Muscle layer of duodenum (tissue), 2 donors: ENCODE measurements at regions not wholly inside any gene's neighbourhood (a gene's known extent, or its start where the extent isn't known, plus 50 kb on each side); places are given as distances from the start of the nearest gene placed in this dataset.

Source experiments
- H3K27ac ChIP-seq: one replicate; pipeline ENCODE4 v1.7.0; 2013; ENCODE audit warnings: mild to moderate bottlenecking, low read length
- H3K27me3 ChIP-seq: one replicate; pipeline ENCODE4 v1.7.0; 2013; ENCODE audit warnings: low read depth, mild to moderate bottlenecking, control low read depth, low read length
- H3K36me3 ChIP-seq, 2 donors: one replicate each; pipeline ENCODE4 v1.7.0; 2013; ENCODE audit warnings: low read length in 2 of 2, control low read depth in 1 of 2, mild to moderate bottlenecking in 1 of 2; ENCODE audit not compliant: insufficient read depth in 2 of 2, control insufficient read depth in 1 of 2
- H3K4me1 ChIP-seq, 2 donors: one replicate each; pipeline ENCODE4 v1.7.0; 2013; ENCODE audit warnings: low read length in 2 of 2, mild to moderate bottlenecking in 2 of 2, control low read depth in 1 of 2, moderate library complexity in 1 of 2; ENCODE audit not compliant: insufficient read depth in 2 of 2, control insufficient read depth in 1 of 2
- H3K4me3 ChIP-seq, 2 donors: one replicate each; pipeline ENCODE4 v1.7.0; 2013; ENCODE audit warnings: low read length in 2 of 2, low read depth in 1 of 2, mild to moderate bottlenecking in 1 of 2
- H3K9me3 ChIP-seq, 2 donors: one replicate each; pipeline ENCODE4 v1.7.0; 2013; ENCODE audit warnings: low read length in 2 of 2, control low read depth in 1 of 2, mild to moderate bottlenecking in 1 of 2; ENCODE audit not compliant: control insufficient read depth in 1 of 2
- donor health status: healthy.

DNA sequence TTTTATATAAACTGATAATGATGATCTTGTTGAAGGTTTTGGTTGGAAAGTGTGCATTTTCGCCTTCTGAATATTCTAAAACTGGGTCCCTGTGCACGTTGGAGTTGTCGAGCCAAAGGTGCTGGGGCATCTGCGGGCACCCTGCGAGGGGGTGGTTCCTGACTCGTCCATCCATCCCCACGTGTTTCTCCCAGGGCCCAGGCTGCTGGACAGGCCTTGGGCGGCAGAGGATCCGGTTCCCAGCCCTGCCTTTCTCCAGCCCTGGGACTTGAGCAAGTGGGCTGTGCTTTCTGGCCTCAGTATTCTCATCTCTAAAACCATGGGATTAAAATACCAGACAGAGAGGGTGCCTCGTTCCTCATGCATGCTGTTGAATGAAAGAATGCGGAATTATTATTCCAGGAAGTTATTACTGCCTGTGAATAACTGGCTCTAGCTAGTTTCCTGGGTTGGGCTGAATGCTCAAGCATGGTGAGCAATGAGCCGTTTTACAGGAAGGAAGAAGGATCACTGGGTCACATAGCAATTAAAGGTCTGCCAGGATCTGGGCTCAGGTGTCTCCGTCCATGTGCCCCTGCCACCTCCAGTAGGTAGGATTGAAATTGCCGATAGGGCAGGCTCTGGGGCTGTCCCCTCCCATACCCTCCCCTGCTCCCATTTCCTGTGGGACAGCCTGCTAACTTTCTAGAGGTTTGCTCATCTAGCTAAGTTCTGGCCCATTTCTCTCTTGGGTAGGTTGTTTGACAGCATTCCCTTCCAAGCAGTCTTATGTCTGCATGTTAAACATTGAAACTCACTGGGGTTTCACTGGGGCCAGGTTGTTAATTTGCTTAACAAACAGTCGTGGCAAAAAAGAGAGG lies 77.2 kb upstream of the HS6ST1 start:
- no peaks in the 10 kb centered on the region for H3K36me3 ChIP-seq
- H3K4me3 ChIP-seq = no peak overlapping the region
- H3K4me1 ChIP-seq = no peaks in the 10 kb centered on the region
- no peak overlapping the region for H3K27ac ChIP-seq
- no peaks in the 10 kb centered on the region for H3K27me3 ChIP-seq
- no peaks in the 10 kb centered on the region for H3K9me3 ChIP-seq

DNA sequence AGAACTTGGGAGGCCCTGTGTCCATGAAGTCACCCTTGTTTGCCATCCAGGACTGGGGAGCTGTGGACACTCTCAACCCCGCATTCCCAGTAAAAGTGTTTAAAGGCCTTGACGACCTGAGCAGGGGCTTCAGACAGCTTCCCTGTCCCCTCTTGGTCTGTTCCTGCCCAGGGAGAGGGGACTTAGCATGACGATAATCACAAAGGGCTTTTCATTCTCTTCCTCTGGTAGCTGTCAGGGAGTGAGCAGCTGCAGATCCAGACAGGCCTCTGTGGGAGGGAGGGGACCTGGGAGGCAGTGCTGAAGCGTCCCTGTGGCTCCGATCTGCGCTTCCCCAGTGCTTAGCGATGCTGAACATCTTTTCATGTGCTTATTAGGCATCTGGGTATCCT lies 77.8 kb upstream of the HS6ST1 start:
- Histone ChIP-seq H3K9me3 (no peaks in the 10 kb centered on the region), H3K36me3 (no peaks in the 10 kb centered on the region), H3K4me3 (no peak overlapping the region), H3K27me3 (no peaks in the 10 kb centered on the region), H3K27ac (no peak overlapping the region), H3K4me1 (no peaks in the 10 kb centered on the region)

DNA sequence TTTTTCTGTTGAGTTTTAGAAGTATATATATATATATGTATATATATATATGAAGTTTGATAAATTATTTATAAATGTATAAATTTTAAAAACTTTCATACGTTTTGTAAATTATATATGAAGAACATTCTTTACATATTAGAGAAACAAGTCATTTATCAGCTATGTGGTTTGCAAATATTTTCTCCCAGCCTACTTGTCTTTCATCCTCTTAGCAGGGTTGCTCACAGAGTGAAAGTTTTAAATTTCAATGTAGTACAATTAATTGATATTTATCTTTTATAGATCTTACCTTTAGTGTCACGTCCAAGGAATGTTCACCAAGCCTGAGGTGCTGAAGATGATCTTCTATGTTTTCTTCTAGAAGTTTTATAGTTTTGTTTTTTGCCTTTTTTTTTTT lies 78.3 kb upstream of the HS6ST1 start:
- Histone ChIP-seq H3K4me1 (no peaks in the 10 kb centered on the region), H3K9me3 (no peaks in the 10 kb centered on the region), H3K4me3 (no peak overlapping the region), H3K36me3 (no peaks in the 10 kb centered on the region), H3K27ac (no peak overlapping the region), H3K27me3 (no peaks in the 10 kb centered on the region)

DNA sequence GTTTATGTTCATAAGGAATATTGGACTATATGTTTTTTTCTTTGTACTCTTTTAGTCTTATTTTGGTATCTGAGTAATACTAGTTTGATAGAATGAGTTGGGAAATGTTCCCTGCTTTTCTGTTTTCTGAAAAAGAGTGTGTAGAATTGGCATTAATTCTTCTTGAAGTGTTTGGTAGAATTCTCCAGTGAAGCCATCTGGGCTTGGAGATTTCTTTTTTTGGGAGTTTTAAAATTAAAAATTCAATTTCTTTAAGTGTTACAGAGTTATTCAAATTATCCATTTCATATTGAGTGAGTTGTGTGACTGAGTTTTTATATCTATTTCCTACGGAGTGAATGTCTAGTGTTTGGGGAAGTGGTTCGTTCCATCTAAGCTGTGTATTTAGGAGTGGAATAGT lies 80.6 kb upstream of the HS6ST1 start:
- H3K9me3 ChIP-seq = no peaks in the 10 kb centered on the region
- H3K4me3 ChIP-seq = no peak overlapping the region
- H3K36me3 ChIP-seq = no peaks in the 10 kb centered on the region
- no peak overlapping the region for H3K27ac ChIP-seq
- H3K4me1 ChIP-seq = no peaks in the 10 kb centered on the region
- no peaks in the 10 kb centered on the region for H3K27me3 ChIP-seq

DNA sequence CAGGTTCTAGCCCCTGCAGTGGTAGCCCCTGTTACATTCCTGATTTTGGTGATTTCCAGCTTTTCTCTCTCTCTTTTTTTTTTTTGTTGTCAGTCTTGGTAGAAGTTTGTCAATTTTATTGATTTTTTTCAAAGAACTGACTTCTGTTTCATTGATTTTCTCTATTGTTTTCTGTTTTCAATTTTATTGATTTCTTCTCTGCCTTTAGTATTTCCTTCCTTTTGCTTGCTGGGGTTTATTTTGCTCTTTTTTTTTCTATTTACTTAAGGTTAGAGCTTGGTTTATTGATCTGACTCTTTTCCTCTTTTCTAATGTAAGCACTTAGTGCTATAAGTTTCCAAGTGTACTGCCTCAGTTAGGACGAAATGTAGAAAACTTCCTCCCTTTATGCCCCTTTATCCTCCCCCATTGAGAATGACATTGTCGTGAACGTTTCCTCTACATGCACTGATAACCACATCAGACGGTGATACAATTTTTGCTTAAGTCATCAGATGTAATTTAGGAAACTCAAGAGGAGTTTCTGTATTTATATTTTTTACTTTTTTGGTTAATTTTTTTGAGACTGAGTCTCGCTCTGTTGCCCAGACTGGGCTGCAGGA lies 81.1 kb upstream of the HS6ST1 start:
- no peaks in the 10 kb centered on the region for H3K27me3 ChIP-seq

DNA sequence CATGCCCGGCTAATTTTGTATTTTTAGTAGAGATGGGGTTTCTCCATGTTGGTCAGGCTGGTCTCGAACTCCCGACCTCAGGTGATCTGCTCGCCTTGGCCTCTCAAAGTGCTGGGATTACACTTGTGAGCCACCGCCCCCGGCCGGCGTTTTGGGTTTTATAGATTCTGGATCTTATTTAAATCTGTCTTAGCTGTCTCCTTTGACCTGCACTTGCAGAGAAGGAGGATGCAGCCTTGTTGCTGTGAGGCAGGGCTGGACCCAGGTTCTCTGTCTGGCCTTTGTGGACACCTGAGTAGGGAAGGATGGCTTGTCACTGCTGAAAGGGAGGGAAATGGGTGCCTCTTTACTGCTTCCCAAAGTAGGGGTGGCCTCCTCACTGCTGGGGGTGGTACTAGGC lies 83.0 kb upstream of the HS6ST1 start:
- no peaks in the 10 kb centered on the region for H3K27me3 ChIP-seq
- no peaks in the 10 kb centered on the region for H3K4me1 ChIP-seq
- no peaks in the 10 kb centered on the region for H3K9me3 ChIP-seq
- no peak overlapping the region for H3K4me3 ChIP-seq
- no peaks in the 10 kb centered on the region for H3K36me3 ChIP-seq
- H3K27ac ChIP-seq = no peak overlapping the region

More for the DNA sequence above, 81.1 kb upstream of the HS6ST1 start:
- no peaks in the 10 kb centered on the region for H3K4me1 ChIP-seq
- H3K9me3 ChIP-seq = no peaks in the 10 kb centered on the region
- H3K4me3 ChIP-seq = no peak overlapping the region
- no peak overlapping the region for H3K27ac ChIP-seq
- H3K36me3 ChIP-seq = no peaks in the 10 kb centered on the region

DNA sequence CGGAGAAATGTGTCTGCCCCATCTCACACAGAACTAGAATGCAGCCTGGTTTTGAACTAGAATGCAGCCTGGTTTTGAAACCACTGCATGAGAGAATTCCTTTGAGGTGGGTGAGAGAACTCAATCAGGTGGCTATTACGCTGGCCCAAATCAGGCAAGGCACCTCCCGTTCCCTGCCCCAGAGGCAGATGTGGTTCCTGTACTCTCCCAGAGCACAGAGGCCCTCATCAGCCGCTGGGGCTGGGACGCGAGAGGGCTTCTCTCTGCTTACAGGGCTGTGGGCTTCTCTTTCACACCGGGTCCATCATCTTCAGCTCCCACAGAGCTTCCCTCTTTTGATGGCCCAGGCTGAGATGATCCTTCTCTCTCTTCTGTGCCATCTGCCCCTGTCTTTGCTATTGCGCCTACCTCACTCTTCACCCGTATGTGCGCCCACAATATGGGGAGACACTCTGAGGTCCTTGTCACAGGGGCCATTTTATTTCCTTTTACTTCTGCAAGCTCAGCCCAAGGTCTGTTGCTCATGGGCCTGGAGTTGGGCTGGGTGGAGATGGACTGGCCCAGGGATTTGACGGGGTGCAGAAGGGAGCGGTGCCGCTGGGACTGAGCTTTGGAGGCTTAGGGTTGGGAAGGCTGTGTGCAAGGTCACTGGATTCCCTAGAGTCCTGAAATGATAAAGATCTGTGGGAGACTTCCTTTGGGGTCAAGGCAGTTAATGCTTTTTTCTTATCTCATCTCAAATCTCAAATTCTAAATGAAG lies 84.4 kb upstream of the HS6ST1 start:
- Histone ChIP-seq H3K4me3 (no peak overlapping the region), H3K9me3 (no peaks in the 10 kb centered on the region), H3K27me3 (no peaks in the 10 kb centered on the region), H3K36me3 (no peaks in the 10 kb centered on the region), H3K4me1 (no peaks in the 10 kb centered on the region), H3K27ac (no peak overlapping the region)

DNA sequence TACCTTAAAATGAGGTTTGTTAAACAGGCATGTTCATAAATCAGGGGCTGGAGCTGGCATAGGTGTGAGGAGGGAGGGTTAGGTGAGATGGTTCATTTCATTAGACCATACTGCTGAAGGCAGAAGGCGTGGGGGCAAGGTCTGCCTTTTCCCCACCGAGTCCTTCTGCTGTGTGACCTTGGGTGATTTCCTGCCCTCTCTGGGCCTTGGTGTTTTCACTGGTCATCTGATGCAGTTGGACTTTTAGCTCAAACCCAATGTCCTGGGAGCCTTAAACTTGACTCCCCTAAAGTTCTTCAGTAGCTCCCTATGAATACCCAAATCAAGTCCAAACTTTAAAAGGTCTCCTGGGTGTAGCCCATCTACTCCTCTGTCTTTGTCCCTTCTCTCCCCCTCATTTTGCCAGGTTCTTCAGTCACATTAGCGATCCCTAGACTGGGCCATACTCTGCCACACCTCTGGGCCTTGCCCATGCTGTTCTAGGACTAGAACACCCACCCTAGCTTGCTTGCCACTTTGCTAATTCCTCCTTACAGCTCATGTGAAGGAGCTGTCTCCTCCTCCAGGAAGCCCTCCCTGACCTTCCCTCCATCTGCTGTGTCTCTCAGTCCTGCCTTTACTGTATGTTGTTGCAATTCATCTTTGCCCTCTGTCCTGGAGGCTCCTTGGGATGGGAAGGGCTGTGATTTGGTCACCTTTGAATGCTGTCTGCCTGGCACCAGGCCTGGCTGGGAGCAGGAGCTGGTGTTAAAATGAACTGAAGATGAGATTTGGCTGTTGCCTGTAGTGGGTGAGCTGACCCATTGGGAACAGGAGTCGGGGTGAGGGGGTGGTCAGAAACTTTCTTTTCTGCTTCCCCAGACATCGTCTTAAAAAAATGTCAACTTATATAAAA lies 85.4 kb upstream of the HS6ST1 start:
- H3K27me3 ChIP-seq = no peaks in the 10 kb centered on the region
- H3K4me3 ChIP-seq = no peak overlapping the region
- no peaks in the 10 kb centered on the region for H3K4me1 ChIP-seq
- no peak overlapping the region for H3K27ac ChIP-seq
- H3K9me3 ChIP-seq = no peaks in the 10 kb centered on the region
- H3K36me3 ChIP-seq = no peaks in the 10 kb centered on the region

DNA sequence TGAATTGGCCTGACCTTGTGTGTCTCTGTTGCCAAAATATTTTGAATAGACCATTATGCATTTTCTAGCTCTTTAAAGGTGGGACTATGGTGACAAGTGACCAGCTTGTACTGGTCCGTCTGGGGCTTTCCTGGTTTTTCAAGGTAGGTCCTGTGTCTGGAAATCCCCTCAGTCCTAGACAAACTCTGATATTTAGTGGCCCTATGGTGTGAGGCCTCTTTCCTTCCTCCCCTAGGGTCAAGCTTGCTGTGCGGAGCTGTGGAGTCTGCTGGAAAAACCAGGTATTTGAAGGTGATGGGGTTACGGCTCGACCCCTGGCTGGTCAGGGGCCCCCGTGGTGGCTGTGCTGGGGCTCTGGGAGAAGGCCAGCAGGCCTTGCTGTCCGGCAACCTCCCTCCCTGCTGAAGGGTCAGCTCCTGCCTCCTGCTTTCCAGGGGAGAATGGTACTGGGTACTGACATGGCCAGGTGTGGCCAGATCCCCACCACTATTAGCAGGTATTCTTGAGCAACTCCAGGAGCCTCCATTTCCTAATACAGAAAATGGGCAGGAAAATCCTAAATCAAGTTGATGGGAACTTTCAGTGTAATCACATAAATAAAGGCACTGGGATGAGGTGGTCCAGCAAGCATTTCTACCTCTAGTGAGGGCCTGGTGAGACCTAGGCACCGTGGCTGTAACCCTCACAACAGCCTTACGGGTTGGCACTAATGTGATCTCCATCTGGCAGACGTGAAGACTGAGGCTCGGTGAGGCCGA lies 86.2 kb upstream of the HS6ST1 start:
- H3K4me3 ChIP-seq = no peak overlapping the region
- H3K27me3 ChIP-seq = no peaks in the 10 kb centered on the region
- no peaks in the 10 kb centered on the region for H3K4me1 ChIP-seq
- H3K9me3 ChIP-seq = no peaks in the 10 kb centered on the region
- no peaks in the 10 kb centered on the region for H3K36me3 ChIP-seq
- no peak overlapping the region for H3K27ac ChIP-seq

DNA sequence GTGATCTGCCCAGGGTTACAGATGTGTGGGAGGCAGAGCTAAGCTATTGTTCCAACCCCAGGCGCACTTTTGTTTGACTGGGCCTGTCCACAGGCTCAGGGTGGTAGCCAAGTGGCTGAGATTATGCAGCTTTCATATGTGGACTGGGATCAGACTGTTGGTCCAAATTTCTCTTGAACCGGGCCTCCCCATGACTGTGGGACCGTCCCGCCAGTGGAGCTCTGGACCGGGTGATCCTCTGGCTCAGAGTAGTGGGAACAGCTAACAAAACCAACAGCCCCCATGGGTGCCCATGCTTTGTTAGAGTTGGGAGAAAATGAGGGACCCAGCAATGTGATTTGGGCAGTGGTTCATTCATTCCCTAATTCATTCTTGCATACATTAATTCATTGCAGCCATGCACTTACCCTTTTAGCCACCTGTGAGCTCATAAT lies 86.8 kb upstream of the HS6ST1 start:
- Histone ChIP-seq H3K27ac (no peak overlapping the region), H3K9me3 (no peaks in the 10 kb centered on the region), H3K4me3 (no peak overlapping the region), H3K4me1 (no peaks in the 10 kb centered on the region), H3K27me3 (no peaks in the 10 kb centered on the region), H3K36me3 (no peaks in the 10 kb centered on the region)
